MM.1S (cell line): ENCODE measurements at regions not wholly inside any gene's neighbourhood (a gene's known extent, or its start where the extent isn't known, plus 50 kb on each side); places are given as distances from the start of the nearest gene placed in this dataset.

ENCODE experiments used
- EZH2 ChIP-seq: fragments of 300-600 bp; sonication (generic); optimal IDR thresholded peaks from 2 replicates; pipeline ENCODE3; 2017; ENCODE audit warnings: low read depth, mild to moderate bottlenecking, antibody characterized with exemption, low read length, mixed read lengths
- EZH2phosphoT487 ChIP-seq: fragments of 300-600 bp; sonication (generic); IDR thresholded peaks from 2 replicates; pipeline ENCODE4 v1.6.1; 2018; ENCODE audit warnings: antibody characterized with exemption, low read length
- TF ChIP-seq, protein P1 (sequence below): fragments of 300-600 bp; sonication (generic); IDR thresholded peaks from 2 replicates; pipeline ENCODE4 v1.5.1; 2016; ENCODE audit warnings: antibody characterized with exemption, low read length, mixed read lengths

DNA sequence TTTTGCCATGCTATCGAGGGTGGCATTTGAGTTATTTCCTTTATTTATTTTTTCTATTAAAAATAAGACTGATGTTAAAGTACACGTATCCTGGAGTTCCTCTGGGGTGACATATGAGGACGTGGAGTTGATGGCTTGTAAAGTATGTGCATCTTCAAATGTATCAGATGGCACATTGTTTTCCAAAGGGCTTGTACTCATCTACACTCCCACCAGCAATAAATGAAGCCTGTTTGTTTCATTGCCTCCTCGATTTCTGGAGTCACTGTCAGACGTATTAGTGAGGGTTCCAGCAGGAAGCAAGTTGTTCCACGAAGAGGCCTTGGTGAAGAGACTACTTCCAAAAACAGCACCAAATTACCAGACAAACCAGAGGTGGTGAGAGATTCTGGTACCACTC is 423.9 kb downstream of the NPHP4 start:
- TF ChIP-seq, protein P1, sequence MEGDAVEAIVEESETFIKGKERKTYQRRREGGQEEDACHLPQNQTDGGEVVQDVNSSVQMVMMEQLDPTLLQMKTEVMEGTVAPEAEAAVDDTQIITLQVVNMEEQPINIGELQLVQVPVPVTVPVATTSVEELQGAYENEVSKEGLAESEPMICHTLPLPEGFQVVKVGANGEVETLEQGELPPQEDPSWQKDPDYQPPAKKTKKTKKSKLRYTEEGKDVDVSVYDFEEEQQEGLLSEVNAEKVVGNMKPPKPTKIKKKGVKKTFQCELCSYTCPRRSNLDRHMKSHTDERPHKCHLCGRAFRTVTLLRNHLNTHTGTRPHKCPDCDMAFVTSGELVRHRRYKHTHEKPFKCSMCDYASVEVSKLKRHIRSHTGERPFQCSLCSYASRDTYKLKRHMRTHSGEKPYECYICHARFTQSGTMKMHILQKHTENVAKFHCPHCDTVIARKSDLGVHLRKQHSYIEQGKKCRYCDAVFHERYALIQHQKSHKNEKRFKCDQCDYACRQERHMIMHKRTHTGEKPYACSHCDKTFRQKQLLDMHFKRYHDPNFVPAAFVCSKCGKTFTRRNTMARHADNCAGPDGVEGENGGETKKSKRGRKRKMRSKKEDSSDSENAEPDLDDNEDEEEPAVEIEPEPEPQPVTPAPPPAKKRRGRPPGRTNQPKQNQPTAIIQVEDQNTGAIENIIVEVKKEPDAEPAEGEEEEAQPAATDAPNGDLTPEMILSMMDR: no peak
- TF ChIP-seq EZH2phosphoT487 (no peak), EZH2 (no peak)
